ENCODE measurements at regions not wholly inside any gene's neighbourhood (a gene's known extent, or its start where the extent isn't known, plus 50 kb on each side); places are given as distances from the start of the nearest gene placed in this dataset.
"Not testable (repeated sequence)": the region's sequence is repeated elsewhere in the genome, so short reads cannot be mapped to it uniquely, and the experiment has no call there.

- no peaks in the 10 kb centered on the region for H3K4me1 ChIP-seq
- TF ChIP-seq CTCF (IDR thresholded peaks at IDR 0.05) (no peak), POLR2A (IDR thresholded peaks at IDR 0.05) (no peak)
- 53% methylated on average over 2 of the region's 2 CpGs for WGBS (ENCODE audit: insufficient coverage, low coverage, low lambda C conversion rate, missing lambda C conversion rate)
- H3K27me3 ChIP-seq, result no peaks in the 10 kb centered on the region
- H3K36me3 ChIP-seq, result no peaks in the 10 kb centered on the region
- H3K27ac ChIP-seq, result no peak overlapping the region
- H3K9me3 ChIP-seq, result no peaks in the 10 kb centered on the region
- intact Hi-C loops (cut with DNase I), result no loop called here
- ATAC-seq (no peak), DNase-seq (no peak)
- no peak overlapping the region for H3K4me3 ChIP-seq
These were observed 293.7 kb upstream of the POM121L12 start for GRCh38 chr7:52741670-52742290.

GRCh38 chr7:52735656-52736055 is 299.8 kb upstream of the POM121L12 start:
- DNase-seq (no peak), ATAC-seq (no peak)
- intact Hi-C loops (cut with DNase I), result no loop called here
- 43% methylated on average over 4 of the region's 4 CpGs for WGBS (ENCODE audit: insufficient coverage, low coverage, low lambda C conversion rate, missing lambda C conversion rate)
- H3K4me1 ChIP-seq, result no peaks in the 10 kb centered on the region
- no peak overlapping the region for H3K27ac ChIP-seq
- no peak overlapping the region for H3K4me3 ChIP-seq
- no peaks in the 10 kb centered on the region for H3K36me3 ChIP-seq
- H3K27me3 ChIP-seq, result no peaks in the 10 kb centered on the region
- no peaks in the 10 kb centered on the region for H3K9me3 ChIP-seq
- TF ChIP-seq CTCF (IDR thresholded peaks at IDR 0.05) (no peak), POLR2A (IDR thresholded peaks at IDR 0.05) (no peak)

GRCh38 chr7:52728683-52729082 is 306.8 kb upstream of the POM121L12 start:
- DNase-seq; H3K9me3 ChIP-seq; H3K4me3 ChIP-seq; ATAC-seq; H3K36me3 ChIP-seq; H3K27me3 ChIP-seq; intact Hi-C loops (cut with DNase I); H3K4me1 ChIP-seq; H3K27ac ChIP-seq: not testable (repeated sequence)
- 35% methylated on average over 5 of the region's 5 CpGs for WGBS (ENCODE audit: insufficient coverage, low coverage, low lambda C conversion rate, missing lambda C conversion rate)

GRCh38 chr7:52727632-52728031 is 307.8 kb upstream of the POM121L12 start:
- DNase-seq (no peak), ATAC-seq (no peak)
- H3K27me3 ChIP-seq, result no peaks in the 10 kb centered on the region
- intact Hi-C loops (cut with DNase I), result no loop called here
- no peaks in the 10 kb centered on the region for H3K9me3 ChIP-seq
- no peaks in the 10 kb centered on the region for H3K36me3 ChIP-seq
- no peak overlapping the region for H3K27ac ChIP-seq
- H3K4me3 ChIP-seq, result no peak overlapping the region
- 20% methylated on average over 2 of the region's 2 CpGs for WGBS (ENCODE audit: insufficient coverage, low coverage, low lambda C conversion rate, missing lambda C conversion rate)
- TF ChIP-seq CTCF (IDR thresholded peaks at IDR 0.05) (no peak), POLR2A (IDR thresholded peaks at IDR 0.05) (no peak)
- no peaks in the 10 kb centered on the region for H3K4me1 ChIP-seq

GRCh38 chr7:52726986-52727385 is 308.4 kb upstream of the POM121L12 start:
- Histone ChIP-seq H3K36me3 (no peaks in the 10 kb centered on the region), H3K9me3 (no peaks in the 10 kb centered on the region), H3K4me1 (no peaks in the 10 kb centered on the region), H3K4me3 (no peak overlapping the region), H3K27ac (no peak overlapping the region), H3K27me3 (no peaks in the 10 kb centered on the region)
- intact Hi-C loops (cut with DNase I), result no loop called here
- 43% methylated on average over 2 of the region's 2 CpGs for WGBS (ENCODE audit: insufficient coverage, low coverage, low lambda C conversion rate, missing lambda C conversion rate)
- TF ChIP-seq CTCF (IDR thresholded peaks at IDR 0.05), result no peak
- DNase-seq (no peak), ATAC-seq (no peak)

Measured in right lobe of liver (tissue), 6 donors.